Prostate gland (tissue), 2 donors: ENCODE measurements at regions not wholly inside any gene's neighbourhood (a gene's known extent, or its start where the extent isn't known, plus 50 kb on each side); places are given as distances from the start of the nearest gene placed in this dataset.
"Not testable (repeated sequence)": the region's sequence is repeated elsewhere in the genome, so short reads cannot be mapped to it uniquely, and the experiment has no call there.

Experiments
- DNase-seq: peaks from one replicate; pipeline ENCODE4 v3.0.0-alpha.2; 2019; ENCODE audit warnings: low spot score
- H3K27ac ChIP-seq, 2 donors: fragments of 200-600 bp; sonication (generic); 2 replicates each; pipeline ENCODE4 v1.5.1; 2017 to 2019
- H3K27me3 ChIP-seq: fragments of 200-600 bp; sonication (generic); replicated peaks from 2 replicates; pipeline ENCODE4 v1.5.1; 2019; ENCODE audit not compliant: insufficient read depth
- H3K36me3 ChIP-seq, 2 donors: fragments of 200-600 bp; sonication (generic); 1 replicate in 1 of 2; 2 replicates in 1 of 2; pipeline versions ENCODE4 v1.5.1 to v1.8.1; 2017 to 2019
- H3K4me1 ChIP-seq: fragments of 200-600 bp; sonication (generic); replicated peaks from 2 replicates; pipeline ENCODE4 v1.5.1; 2019
- H3K4me3 ChIP-seq, 2 donors: fragments of 200-600 bp; sonication (generic); 2 replicates each; pipeline ENCODE4 v1.5.1; 2017 to 2019
- H3K9me3 ChIP-seq: fragments of 200-600 bp; sonication (generic); 2 replicates; pipeline ENCODE4 v1.5.1; 2017
- CTCF ChIP-seq, 4 experiments: fragments of 200-600 bp in 2 of 4; fragments of 450-650 bp in 2 of 4; sonication (generic) in 2 of 4; IDR thresholded peaks; 1 replicate in 3 of 4; 2 replicates in 1 of 4; pipeline ENCODE4 v1.5.1; 2016 to 2019; ENCODE audit warnings: antibody characterized with exemption in 4 of 4, mild to moderate bottlenecking in 2 of 4, moderate library complexity in 2 of 4
- POLR2A ChIP-seq: fragments of 450-650 bp; IDR thresholded peaks from one replicate; pipeline ENCODE4 v1.6.1; 2016; ENCODE audit warnings: antibody characterized with exemption, mild to moderate bottlenecking
- POLR2AphosphoS5 ChIP-seq: sonication (generic); formaldehyde crosslinking; IDR thresholded peaks from one replicate; pipeline ENCODE4 v1.6.1; 2017; ENCODE audit warnings: antibody characterized with exemption
- WGBS: methylation state at CpG from one replicate; pipeline ENCODE4 v1.1.5; 2018; 5-methylcytosine and 5-hydroxymethylcytosine counted together
- intact Hi-C: fragments of 100-400 bp; cut with DNase I; formaldehyde crosslinking; loops from one replicate; pipeline ENCODE4 v1.14.2; 2022

GRCh38 chr2:44102790-44103562 is 65.7 kb upstream of the PPM1B start:
- Histone ChIP-seq H3K27me3 (no peaks in the 10 kb centered on the region), H3K9me3 (no peaks in the 10 kb centered on the region), H3K36me3 (no peaks in the 10 kb centered on the region), H3K4me1 (peaks cover 2% of the 10 kb centered on the region), H3K27ac (peak overlapping the region; percentile 23 to 72), H3K4me3 (no peak overlapping the region)
- peak; percentile 16 for DNase-seq
- peak; percentile 78 for TF ChIP-seq POLR2AphosphoS5
- TF ChIP-seq CTCF (IDR thresholded peaks at IDR 0.05): no peak
- no peak for TF ChIP-seq POLR2A
- 58% methylated on average over 8 of the region's 8 CpGs for WGBS
- intact Hi-C loops: no loop called here

DNA sequence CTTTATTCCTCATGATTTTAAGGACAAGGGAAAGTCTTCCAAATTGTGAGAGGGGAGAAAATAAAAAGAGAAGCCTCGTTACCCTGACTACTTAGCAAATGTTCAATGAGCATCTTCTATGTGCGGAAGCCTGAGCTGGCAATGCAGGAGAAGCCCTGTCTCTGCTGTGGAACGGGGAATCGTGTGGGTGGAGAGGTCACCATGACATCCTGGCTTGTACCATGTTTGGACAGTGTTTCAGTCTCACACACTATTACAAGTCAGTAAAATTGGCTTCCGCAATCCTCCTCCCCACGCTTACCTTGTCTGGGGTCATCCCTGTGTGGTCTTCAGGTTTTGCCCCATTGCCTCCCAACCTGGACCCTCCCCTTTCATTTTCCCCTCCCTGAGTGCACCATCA is 65.0 kb upstream of the PPM1B start:
- H3K4me1 ChIP-seq: peaks cover 2% of the 10 kb centered on the region
- intact Hi-C loops: no loop called here
- H3K27me3 ChIP-seq: no peaks in the 10 kb centered on the region
- WGBS: 85% methylated on average over 6 of the region's 6 CpGs
- no peak for DNase-seq
- H3K36me3 ChIP-seq: no peaks in the 10 kb centered on the region
- no peak for TF ChIP-seq CTCF (IDR thresholded peaks at IDR 0.05)
- TF ChIP-seq POLR2A: no peak
- TF ChIP-seq POLR2AphosphoS5: no peak
- peak overlapping the region in 1 of 2 donors; percentile 72 for H3K27ac ChIP-seq
- no peak overlapping the region for H3K4me3 ChIP-seq
- H3K9me3 ChIP-seq: no peaks in the 10 kb centered on the region

- TF ChIP-seq CTCF (IDR thresholded peaks at IDR 0.05) (no peak), POLR2AphosphoS5 (peak; percentile 74)
- peaks cover 2% of the 10 kb centered on the region for H3K4me1 ChIP-seq
- no peaks in the 10 kb centered on the region for H3K27me3 ChIP-seq
- 78% methylated on average over 1 of the region's 1 CpG for WGBS
- no peak overlapping the region for H3K4me3 ChIP-seq
- no peaks in the 10 kb centered on the region for H3K9me3 ChIP-seq
- peak overlapping the region in 1 of 2 donors; percentile 72 for H3K27ac ChIP-seq
- no peak for DNase-seq
- intact Hi-C loops: no loop called here
- no peaks in the 10 kb centered on the region for H3K36me3 ChIP-seq
Observed at GRCh38 chr2:44104855-44105271, 63.8 kb upstream of the PPM1B start.

GRCh38 chr2:44106509-44106908 is 62.2 kb upstream of the PPM1B start:
- DNase-seq, H3K4me1 ChIP-seq, H3K27ac ChIP-seq, H3K27me3 ChIP-seq, H3K4me3 ChIP-seq, H3K36me3 ChIP-seq, H3K9me3 ChIP-seq, intact Hi-C loops: not testable (repeated sequence)
- 74% methylated on average over 9 of the region's 9 CpGs for WGBS

DNA sequence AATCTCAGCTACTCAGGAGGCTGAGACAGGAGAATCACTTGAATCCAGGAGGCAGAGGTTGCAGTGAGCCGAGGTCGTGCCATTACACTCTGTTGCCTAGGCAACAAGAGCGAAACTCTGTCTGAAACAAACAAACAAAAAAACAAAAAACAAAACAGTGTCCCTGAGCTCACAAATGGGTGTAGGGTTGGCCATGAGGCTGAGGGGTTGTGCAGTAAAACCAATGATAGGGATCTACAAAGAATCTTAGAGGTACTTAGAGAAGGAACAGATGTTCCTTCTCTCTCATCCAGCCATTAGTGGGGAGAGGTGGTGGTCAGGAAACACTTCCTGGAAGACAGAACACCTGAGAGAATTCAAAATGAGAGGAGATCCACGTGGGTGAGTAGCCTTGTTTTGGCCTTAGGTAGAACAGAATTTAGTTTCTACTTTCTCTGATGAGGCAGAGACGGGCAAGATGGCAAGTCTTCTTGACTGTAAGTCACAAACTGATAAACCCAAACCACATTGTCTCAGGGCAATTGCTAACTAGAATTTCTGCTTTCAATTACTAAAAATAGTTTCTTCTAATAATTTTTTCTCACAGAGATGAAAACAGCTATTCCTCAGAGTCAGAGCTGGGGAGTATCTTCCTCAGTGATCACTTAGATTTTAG is 61.5 kb upstream of the PPM1B start:
- DNase-seq: no peak
- Histone ChIP-seq H3K36me3 (no peaks in the 10 kb centered on the region), H3K9me3 (no peaks in the 10 kb centered on the region), H3K4me1 (peaks cover 2% of the 10 kb centered on the region), H3K4me3 (no peak overlapping the region), H3K27ac (no peak overlapping the region), H3K27me3 (no peaks in the 10 kb centered on the region)
- 75% methylated on average over 5 of the region's 5 CpGs for WGBS
- intact Hi-C loops: no loop called here
- no peak for TF ChIP-seq POLR2AphosphoS5
- TF ChIP-seq POLR2A: no peak
- no peak for TF ChIP-seq CTCF (IDR thresholded peaks at IDR 0.05)
